H1 (cell line): ENCODE measurements at regions not wholly inside any gene's neighbourhood (a gene's known extent, or its start where the extent isn't known, plus 50 kb on each side); places are given as distances from the start of the nearest gene placed in this dataset.

Experiments
- CTCF ChIA-PET: fragments of 300-600 bp; sonication (Branson Sonifier 250); formaldehyde crosslinking; loops from one replicate; lab custom pipeline; 2021; ENCODE audit not compliant: partially characterized antibody; lab: Charles Lee
- POLR2A ChIA-PET: fragments of 300-600 bp; sonication (Branson Sonifier 250); formaldehyde crosslinking; loops from one replicate; lab custom pipeline; 2021; ENCODE audit warnings: inconsistent platforms; ENCODE audit not compliant: partially characterized antibody; lab: Charles Lee
- DNase-seq, 2 experiments: peaks; one replicate each; pipeline versions ENCODE4 v3.0.0 to v3.0.0-alpha.2; 2010 to 2022; ENCODE audit warnings: low spot score in 2 of 2, low read depth in 1 of 2, mixed read lengths in 1 of 2
- FAIRE-seq: peaks from 2 replicates; lab custom pipeline; 2011; peaks lifted over from hg19 to GRCh38; lab: Jason Lieb, UNC
- H2AFZ ChIP-seq: 2 replicates; pipeline ENCODE4 v1.8.1; 2012; ENCODE audit warnings: low read length, inconsistent platforms
- H2AK5ac ChIP-seq: 2 replicates; pipeline ENCODE4 v1.6.1; 2013; ENCODE audit warnings: low read depth, low read length
- H2BK120ac ChIP-seq: replicated peaks from 2 replicates; pipeline ENCODE3; 2013; ENCODE audit warnings: low read depth, low read length, inconsistent platforms
- H2BK12ac ChIP-seq: 2 replicates; pipeline ENCODE4 v1.6.1; 2013; ENCODE audit warnings: low read depth, low read length
- H2BK15ac ChIP-seq: 2 replicates; pipeline ENCODE4 v1.6.1; 2013; ENCODE audit warnings: low read length
- H2BK20ac ChIP-seq: 2 replicates; pipeline ENCODE4 v1.6.1; 2013; ENCODE audit warnings: low read length
- H2BK5ac ChIP-seq: 2 replicates; pipeline ENCODE4 v1.6.1; 2013; ENCODE audit warnings: low read depth, low read length
- H3K14ac ChIP-seq: 2 replicates; pipeline ENCODE4 v1.6.1; 2013; ENCODE audit warnings: inconsistent platforms; ENCODE audit not compliant: insufficient read length
- H3K18ac ChIP-seq: 2 replicates; pipeline ENCODE4 v1.6.1; 2013; ENCODE audit warnings: low read length; ENCODE audit errors: extremely low read depth
- H3K23ac ChIP-seq: 2 replicates; pipeline ENCODE4 v1.6.1; 2013; ENCODE audit warnings: inconsistent platforms; ENCODE audit not compliant: insufficient read length
- H3K23me2 ChIP-seq: 2 replicates; pipeline ENCODE4 v1.6.1; 2013; ENCODE audit warnings: low read depth, low read length
- H3K27ac ChIP-seq: 2 replicates; pipeline ENCODE4 v1.6.1; 2011; ENCODE audit warnings: low read depth, low read length, inconsistent platforms
- H3K27me3 ChIP-seq, 4 experiments: replicated peaks in 1 of 4; 1 replicate in 1 of 4; 2 replicates in 3 of 4; pipeline versions ENCODE4 v1.6.1 to v1.8.1; 2011 to 2013; ENCODE audit warnings: low read length in 3 of 4, mild to moderate bottlenecking in 3 of 4, inconsistent platforms in 2 of 4, mixed read lengths in 2 of 4, moderate library complexity in 1 of 4; ENCODE audit not compliant: control insufficient read depth in 3 of 4, insufficient read depth in 3 of 4; ENCODE audit errors: extremely low read depth in 1 of 4
- H3K36me3 ChIP-seq, 4 experiments: 2 replicates each; pipeline versions ENCODE4 v1.6.1 to v1.8.1; 2011 to 2013; ENCODE audit warnings: mild to moderate bottlenecking in 4 of 4, low read length in 3 of 4, moderate library complexity in 2 of 4, control low read depth in 1 of 4, inconsistent platforms in 1 of 4; ENCODE audit not compliant: insufficient read depth in 4 of 4, control insufficient read depth in 2 of 4
- H3K4ac ChIP-seq: replicated peaks from 2 replicates; pipeline ENCODE3; 2013; ENCODE audit warnings: low read length, low read depth, mixed read lengths, inconsistent platforms; ENCODE audit not compliant: insufficient read length
- H3K4me1 ChIP-seq, 4 experiments: replicated peaks in 1 of 4; 1 replicate in 1 of 4; 2 replicates in 3 of 4; pipeline versions ENCODE4 v1.6.1 to v1.8.1; 2011 to 2013; ENCODE audit warnings: low read length in 3 of 4, inconsistent platforms in 2 of 4, mixed read lengths in 1 of 4; ENCODE audit not compliant: insufficient read depth in 4 of 4, control insufficient read depth in 3 of 4
- H3K4me2 ChIP-seq, 2 experiments: 2 replicates each; pipeline versions ENCODE4 v1.6.1 to v1.8.1; 2011 to 2013; ENCODE audit warnings: low read depth in 2 of 2, low read length in 2 of 2, control low read depth in 1 of 2, inconsistent platforms in 1 of 2, mild to moderate bottlenecking in 1 of 2; ENCODE audit not compliant: insufficient read depth in 1 of 2
- H3K4me3 ChIP-seq, 4 experiments: fragments of 200-600, 300-600 bp in 1 of 4; sonication (generic), shearing (Covaris generic), sonication (Bioruptor Twin) in 1 of 4; 2 replicates each; pipeline versions ENCODE4 v1.5.1 to v1.8.1; 2011 to 2016; ENCODE audit warnings: low read length in 4 of 4, low read depth in 3 of 4, control low read depth in 2 of 4, inconsistent platforms in 2 of 4, mild to moderate bottlenecking in 2 of 4, mixed read lengths in 1 of 4, moderate library complexity in 1 of 4; ENCODE audit not compliant: insufficient read depth in 2 of 4; ENCODE audit errors: extremely low read depth in 1 of 4
- H3K56ac ChIP-seq: replicated peaks from 2 replicates; pipeline ENCODE3; 2013; ENCODE audit warnings: low read depth, mild to moderate bottlenecking, mixed read lengths, low read length, inconsistent platforms; ENCODE audit not compliant: insufficient read length
- H3K79me1 ChIP-seq: 2 replicates; pipeline ENCODE4 v1.6.1; 2013; ENCODE audit warnings: low read depth, low read length, control low read depth
- H3K79me2 ChIP-seq, 2 experiments: 2 replicates each; pipeline versions ENCODE4 v1.6.1 to v1.8.1; 2012 to 2013; ENCODE audit warnings: low read length in 2 of 2, mild to moderate bottlenecking in 2 of 2, inconsistent platforms in 1 of 2; ENCODE audit not compliant: insufficient read depth in 2 of 2, control insufficient read depth in 1 of 2
- H3K9ac ChIP-seq, 4 experiments: replicated peaks in 1 of 4; 1 replicate in 1 of 4; 2 replicates in 3 of 4; pipeline versions ENCODE4 v1.6.1 to v1.8.1; 2011 to 2013; ENCODE audit warnings: low read depth in 3 of 4, low read length in 3 of 4, control low read depth in 2 of 4, mild to moderate bottlenecking in 2 of 4, moderate library complexity in 2 of 4, inconsistent platforms in 1 of 4; ENCODE audit errors: extremely low read depth in 1 of 4
- H3K9me3 ChIP-seq, 2 experiments: 2 replicates each; pipeline versions ENCODE4 v1.6.1 to v1.8.1; 2012 to 2013; ENCODE audit warnings: mild to moderate bottlenecking in 2 of 2, moderate library complexity in 2 of 2, control low read depth in 1 of 2, inconsistent platforms in 1 of 2, low read depth in 1 of 2, low read length in 1 of 2, mixed read lengths in 1 of 2; ENCODE audit not compliant: insufficient read depth in 2 of 2
- H4K20me1 ChIP-seq, 2 experiments: replicated peaks in 1 of 2; 2 replicates each; pipeline versions ENCODE3 to v1.8.1; 2011 to 2013; ENCODE audit warnings: inconsistent platforms in 2 of 2, low read length in 2 of 2, mild to moderate bottlenecking in 1 of 2; ENCODE audit not compliant: insufficient read depth in 2 of 2, control insufficient read depth in 1 of 2
- H4K5ac ChIP-seq: 2 replicates; pipeline ENCODE4 v1.6.1; 2013; ENCODE audit warnings: low read length, low read depth, mixed read lengths, inconsistent platforms; ENCODE audit not compliant: insufficient read length
- H4K8ac ChIP-seq: 2 replicates; pipeline ENCODE4 v1.8.0; 2013; ENCODE audit warnings: mild to moderate bottlenecking, moderate library complexity, low read length, inconsistent platforms; ENCODE audit not compliant: insufficient read depth; ENCODE audit errors: extremely low read depth
- H4K91ac ChIP-seq: replicated peaks from 2 replicates; pipeline ENCODE3; 2013; ENCODE audit warnings: low read length, mixed read lengths, inconsistent platforms; ENCODE audit not compliant: insufficient read length
- BACH1 ChIP-seq: IDR thresholded peaks from 2 replicates; pipeline ENCODE4 v1.6.1; 2012; ENCODE audit warnings: low read length, improper control_type of control experiment
- WGBS, 2 experiments: shearing (Covaris generic) in 1 of 2; methylation state at CpG; one replicate each; pipeline versions ENCODE4 v1.1.6 to v1.1.7; 2013 to 2015; ENCODE audit warnings: low lambda C conversion rate in 2 of 2, mixed read lengths in 2 of 2, inconsistent platforms in 1 of 2, low coverage in 1 of 2, missing lambda C conversion rate in 1 of 2; ENCODE audit not compliant: insufficient replicate concordance in 2 of 2, insufficient coverage in 1 of 2, insufficient read length in 1 of 2; ENCODE audit errors: extremely low coverage in 1 of 2, missing lambda C conversion rate in 1 of 2; 5-methylcytosine and 5-hydroxymethylcytosine counted together
- TF ChIP-seq, protein P1 (sequence below): IDR thresholded peaks from 2 replicates; pipeline ENCODE4 v1.6.1; 2011; ENCODE audit warnings: low read depth, mild to moderate bottlenecking, low read length; ENCODE audit not compliant: insufficient read depth

DNA sequence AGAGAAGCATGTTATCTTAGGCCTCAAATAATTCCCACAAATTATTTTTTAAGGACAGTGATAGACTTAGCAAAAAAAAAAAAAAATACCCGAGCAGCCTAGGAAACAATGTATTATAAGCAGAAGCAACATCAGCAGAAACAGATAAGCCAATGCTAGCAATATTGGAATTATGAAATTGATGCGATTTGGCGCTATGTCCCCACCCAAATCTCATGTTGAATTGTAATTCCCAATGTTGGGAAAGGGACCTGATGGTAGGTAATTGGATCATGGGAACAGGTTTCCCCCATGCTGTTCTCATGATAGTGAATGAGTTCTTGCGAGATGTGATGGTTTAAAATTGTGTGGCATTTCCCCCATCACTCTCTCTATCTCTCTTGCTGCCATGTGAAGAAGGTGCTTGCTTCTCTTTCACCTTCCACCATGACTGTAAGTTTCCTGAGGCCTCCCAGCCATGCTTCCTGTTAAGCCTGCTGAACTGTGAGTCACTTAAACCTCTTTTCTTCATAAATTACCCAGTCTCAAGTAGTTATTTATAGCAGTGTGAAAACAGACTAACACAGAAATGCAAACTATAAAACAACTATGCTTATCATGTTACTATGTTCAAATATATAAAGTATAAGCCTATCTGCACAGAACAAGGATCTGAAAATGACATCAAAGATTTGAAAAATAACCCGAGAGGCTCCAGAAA lies 75.6 kb upstream of the HIVEP3 start:
- H3K9me3 ChIP-seq, result no peaks in the 10 kb centered on the region
- H2BK120ac ChIP-seq, result no peak overlapping the region
- no peak overlapping the region for H3K4ac ChIP-seq
- H2BK12ac ChIP-seq, result no peak overlapping the region
- H3K4me2 ChIP-seq, result no peak overlapping the region
- H3K14ac ChIP-seq, result no peak overlapping the region
- H3K79me2 ChIP-seq, result no peaks in the 10 kb centered on the region
- no peak overlapping the region for H4K91ac ChIP-seq
- no peak overlapping the region for H2AFZ ChIP-seq
- ChIA-PET CTCF (no interaction called here), POLR2A (no interaction called here)
- H2BK15ac ChIP-seq, result no peak overlapping the region
- no peak overlapping the region for H3K4me3 ChIP-seq
- H4K5ac ChIP-seq, result no peak overlapping the region
- no peak overlapping the region for H3K9ac ChIP-seq
- DNase-seq (no peak), FAIRE-seq (no peak)
- H2BK20ac ChIP-seq, result no peak overlapping the region
- 88% methylated on average over 5 of the region's 5 CpGs; no CpG with 5 or more reads in 1 of the 2 experiments for WGBS, 2 experiments
- H2AK5ac ChIP-seq, result no peak overlapping the region
- no peaks in the 10 kb centered on the region for H3K27me3 ChIP-seq
- H3K23ac ChIP-seq, result no peak overlapping the region
- no peaks in the 10 kb centered on the region for H4K20me1 ChIP-seq
- no peaks in the 10 kb centered on the region for H3K23me2 ChIP-seq
- no peak overlapping the region for H3K56ac ChIP-seq
- H3K18ac ChIP-seq, result no peak overlapping the region
- no peak overlapping the region for H3K27ac ChIP-seq
- H4K8ac ChIP-seq, result no peak overlapping the region
- H2BK5ac ChIP-seq, result no peak overlapping the region
- TF ChIP-seq BACH1, result no peak
- TF ChIP-seq, protein P1, sequence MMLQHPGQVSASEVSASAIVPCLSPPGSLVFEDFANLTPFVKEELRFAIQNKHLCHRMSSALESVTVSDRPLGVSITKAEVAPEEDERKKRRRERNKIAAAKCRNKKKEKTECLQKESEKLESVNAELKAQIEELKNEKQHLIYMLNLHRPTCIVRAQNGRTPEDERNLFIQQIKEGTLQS, result no peak
- H3K36me3 ChIP-seq, result no peaks in the 10 kb centered on the region
- no peaks in the 10 kb centered on the region for H3K79me1 ChIP-seq
- H3K4me1 ChIP-seq, result no peaks in the 10 kb centered on the region
